Gastroesophageal sphincter (tissue), 3 donors: ENCODE measurements at regions not wholly inside any gene's neighbourhood (a gene's known extent, or its start where the extent isn't known, plus 50 kb on each side); places are given as distances from the start of the nearest gene placed in this dataset.

Experiments
- CTCF ChIP-seq, 4 experiments: fragments of 200-600 bp in 2 of 4; fragments of 450-650 bp in 2 of 4; sonication (generic) in 1 of 4; IDR thresholded peaks; one replicate each; pipeline ENCODE4 v1.5.1; 2017 to 2019; ENCODE audit warnings: antibody characterized with exemption in 4 of 4, mild to moderate bottlenecking in 2 of 4, moderate library complexity in 2 of 4
- EP300 ChIP-seq: sonication (generic); formaldehyde crosslinking; IDR thresholded peaks from one replicate; pipeline ENCODE4 v1.6.1; 2017; ENCODE audit warnings: antibody characterized with exemption, mild to moderate bottlenecking
- POLR2A ChIP-seq, 2 donors: fragments of 450-650 bp; IDR thresholded peaks; one replicate each; pipeline ENCODE4 v1.6.1; 2017; ENCODE audit warnings: antibody characterized with exemption in 2 of 2, mild to moderate bottlenecking in 2 of 2, moderate library complexity in 1 of 2
- POLR2AphosphoS5 ChIP-seq: sonication (generic); formaldehyde crosslinking; IDR thresholded peaks from one replicate; pipeline ENCODE4 v1.6.1; 2017; ENCODE audit warnings: antibody characterized with exemption

- TF ChIP-seq CTCF (IDR thresholded peaks at IDR 0.05) (no peak), POLR2A (IDR thresholded peaks at IDR 0.05) (no peak), POLR2AphosphoS5 (no peak), EP300 (no peak)
Measured at GRCh38 chr3:152713989-152714388, 120.9 kb upstream of the P2RY1 start.
